HG02588 (cell line): ENCODE measurements at regions not wholly inside any gene's neighbourhood (a gene's known extent, or its start where the extent isn't known, plus 50 kb on each side); places are given as distances from the start of the nearest gene placed in this dataset.

Source experiments
- ATAC-seq: cut with Tn5 transposase; IDR thresholded peaks from one replicate; pipeline ENCODE4 v1.9.1; 2021; ENCODE audit warnings: mild to moderate bottlenecking, moderate library complexity; ENCODE audit not compliant: unreplicated experiment

GRCh38 chr9:28542928-28543327 is 969.6 kb upstream of the C9orf72 start:
- no peak for ATAC-seq

GRCh38 chr9:28547527-28547926 is 974.2 kb upstream of the C9orf72 start:
- ATAC-seq = no peak

- ATAC-seq = no peak
Measured at GRCh38 chr9:28563291-28563934, 990.1 kb upstream of the C9orf72 start.

- no peak for ATAC-seq
Measured at GRCh38 chr9:28583832-28584231, 1010.6 kb upstream of the C9orf72 start.

- no peak for ATAC-seq
Measured at GRCh38 chr9:28584542-28584941, 1011.3 kb upstream of the C9orf72 start.

DNA sequence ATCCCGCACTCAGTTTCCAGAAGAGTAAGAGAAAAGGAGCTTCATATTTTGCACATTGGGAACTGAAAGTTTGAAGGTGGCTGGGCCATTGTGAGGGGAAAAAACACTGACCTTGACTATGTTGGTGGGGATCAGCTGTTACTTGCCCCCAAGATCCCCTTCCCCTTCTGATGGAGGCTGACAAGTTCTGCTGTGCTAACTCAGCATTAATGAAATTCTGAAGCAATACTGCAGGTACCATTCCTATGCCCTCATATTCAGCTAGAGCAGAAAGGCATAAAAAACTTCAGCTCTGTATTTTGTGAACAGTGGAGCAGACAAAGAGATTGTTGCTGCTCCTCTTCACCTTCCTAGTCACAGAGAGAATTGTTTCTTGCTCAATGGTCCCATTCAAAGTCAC is 1013.8 kb upstream of the C9orf72 start:
- ATAC-seq = no peak

GRCh38 chr9:28598408-28598807 is 1025.1 kb upstream of the C9orf72 start:
- no peak for ATAC-seq

DNA sequence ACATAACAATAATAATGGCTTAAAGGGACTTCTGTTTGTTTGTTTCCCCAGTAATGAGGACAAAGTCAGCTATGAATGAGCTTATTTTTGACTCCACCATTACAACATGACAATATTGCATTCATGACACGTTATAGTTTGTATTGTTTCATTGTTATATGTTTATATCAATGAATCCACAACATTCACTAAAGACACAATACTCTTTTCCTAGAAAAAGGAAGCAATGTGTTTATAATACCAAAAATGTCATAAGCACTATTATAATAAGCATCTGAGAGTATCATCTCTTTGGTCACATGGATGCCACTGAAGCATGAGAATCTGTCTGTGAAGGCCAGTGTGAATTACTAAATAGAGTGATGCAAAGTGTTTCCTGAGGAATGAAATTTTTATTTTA is 1026.9 kb upstream of the C9orf72 start:
- ATAC-seq = no peak

GRCh38 chr9:28607843-28608242 is 1034.6 kb upstream of the C9orf72 start:
- no peak for ATAC-seq

- no peak for ATAC-seq
Measured at GRCh38 chr9:28610339-28610738, 1037.1 kb upstream of the C9orf72 start.

DNA sequence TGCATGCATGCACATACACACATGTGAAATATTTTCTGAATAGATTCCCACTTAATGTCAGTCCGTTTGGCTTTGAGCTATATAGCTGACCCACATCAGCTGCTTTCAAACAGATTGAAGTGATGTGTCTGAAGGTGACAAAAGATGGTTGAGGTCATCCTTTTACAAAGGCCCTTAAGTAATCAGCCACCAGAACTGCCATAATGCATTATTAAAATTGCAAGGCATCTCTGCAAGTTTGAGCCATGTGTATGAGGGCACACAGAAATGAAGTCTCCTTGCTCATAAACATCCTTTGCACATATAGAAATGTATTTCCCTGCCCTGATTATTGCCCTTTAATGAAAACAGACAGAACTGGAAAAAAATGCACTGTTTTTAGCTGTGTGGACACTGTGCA is 1043.0 kb upstream of the C9orf72 start:
- no peak for ATAC-seq

DNA sequence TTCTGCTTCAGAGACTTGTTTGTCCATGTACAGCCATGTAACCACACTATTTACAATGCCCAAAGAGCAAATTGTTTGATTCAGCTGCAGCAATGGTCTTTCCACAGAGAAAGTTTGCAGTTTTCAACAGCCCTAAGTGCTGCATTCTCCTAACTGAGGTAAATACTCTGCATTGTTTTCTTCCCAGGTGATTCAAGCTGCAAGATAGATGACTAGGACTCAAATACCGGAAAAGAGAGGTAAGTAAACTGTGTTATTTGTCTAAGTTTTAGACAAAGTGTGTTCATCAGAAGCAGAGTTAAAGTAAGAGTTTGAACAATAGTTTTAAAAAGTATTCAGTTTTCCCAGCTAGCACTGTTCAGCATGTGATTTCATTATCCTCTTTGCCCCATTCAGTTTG is 1046.7 kb upstream of the C9orf72 start:
- ATAC-seq = no peak

- no peak for ATAC-seq
Measured at GRCh38 chr9:28620661-28621060, 1047.4 kb upstream of the C9orf72 start.

DNA sequence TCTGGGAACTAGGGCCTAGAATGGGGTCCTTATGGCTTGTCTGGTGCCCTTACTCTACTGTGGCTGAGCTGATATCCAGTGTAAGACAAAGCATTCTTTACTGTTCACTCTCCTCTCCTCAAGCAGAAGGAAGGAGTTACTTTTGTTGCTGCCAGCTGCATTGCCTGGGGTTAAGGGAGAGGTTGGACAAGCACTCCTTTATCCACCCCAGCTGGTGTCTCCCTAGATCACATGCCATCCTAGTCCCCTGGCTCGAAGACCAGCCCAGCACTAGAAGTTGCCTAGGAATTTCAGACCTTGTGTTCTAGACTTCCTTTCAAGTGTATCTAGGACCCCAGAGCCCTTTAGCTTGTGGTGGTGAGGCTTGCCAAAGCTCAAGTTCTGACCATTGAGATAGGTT is 1051.5 kb upstream of the C9orf72 start:
- ATAC-seq = no peak

DNA sequence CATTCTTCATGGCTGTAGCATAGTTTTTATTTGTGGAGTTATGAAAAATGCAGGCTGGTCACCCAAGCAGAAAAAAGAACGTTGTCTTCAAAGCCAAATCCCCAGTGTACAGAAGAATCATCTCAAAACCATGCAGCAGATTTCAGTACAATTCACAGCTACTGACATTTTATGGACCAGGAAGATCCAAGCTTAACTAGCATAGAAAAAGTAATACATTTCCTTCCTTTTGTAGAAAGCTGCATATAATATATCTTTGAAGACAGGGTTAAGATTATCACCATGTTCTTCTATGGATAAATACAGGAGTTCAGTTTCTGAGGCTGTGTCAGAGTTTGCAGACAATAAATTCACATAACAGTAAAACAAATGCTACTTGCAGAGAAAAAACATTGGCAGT is 1054.8 kb upstream of the C9orf72 start:
- no peak for ATAC-seq

DNA sequence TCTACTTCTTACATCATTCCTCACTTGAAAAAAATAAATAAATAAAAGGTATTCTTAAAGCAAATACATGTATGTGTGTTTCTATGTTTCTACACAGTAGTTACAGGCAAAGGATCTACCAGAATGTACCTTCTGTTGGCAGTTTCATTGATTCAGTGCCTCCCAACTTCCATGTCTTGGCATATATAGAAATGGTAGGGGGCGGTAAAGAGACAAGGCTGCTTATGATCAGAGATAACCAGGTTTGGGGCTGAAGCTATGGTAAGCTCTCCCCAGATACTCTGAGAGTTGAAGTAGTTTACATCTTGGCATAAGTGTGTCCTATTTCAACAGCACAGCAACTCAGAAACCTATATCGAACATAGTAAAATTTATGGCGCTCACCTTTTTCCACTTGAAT is 1075.4 kb upstream of the C9orf72 start:
- no peak for ATAC-seq

GRCh38 chr9:28650327-28650726 is 1077.0 kb upstream of the C9orf72 start:
- ATAC-seq = no peak

DNA sequence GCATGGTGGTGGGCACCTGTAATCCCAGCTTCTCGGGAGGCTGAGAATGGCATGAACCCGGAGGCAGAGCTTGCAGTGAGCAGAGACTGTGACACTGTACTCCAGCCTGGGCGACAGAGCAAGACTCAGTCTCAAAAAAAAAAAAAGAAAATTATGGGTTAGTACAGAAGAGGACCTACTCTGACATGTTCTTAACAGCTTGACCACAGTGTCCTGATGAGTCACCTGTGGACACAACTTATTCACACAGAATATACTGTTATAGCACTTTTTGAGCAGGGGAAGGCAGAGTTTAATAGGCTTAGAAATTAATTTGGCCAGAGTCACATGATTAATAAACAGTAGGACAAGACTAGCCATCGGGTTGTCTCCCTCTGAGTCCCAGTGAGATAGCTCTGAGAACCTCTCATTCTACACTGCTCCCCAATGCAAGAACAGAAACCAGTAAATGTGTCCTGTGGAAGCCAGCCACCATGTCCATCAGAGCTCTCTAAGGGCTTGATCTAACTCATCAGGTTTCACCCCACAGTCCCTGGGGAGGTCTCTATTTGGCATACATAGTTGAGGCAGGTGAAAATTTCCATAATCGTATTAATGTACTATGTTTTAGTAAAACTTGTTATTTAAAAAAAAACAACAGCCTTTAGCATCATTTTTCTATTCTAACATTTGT is 1077.9 kb upstream of the C9orf72 start:
- no peak for ATAC-seq

DNA sequence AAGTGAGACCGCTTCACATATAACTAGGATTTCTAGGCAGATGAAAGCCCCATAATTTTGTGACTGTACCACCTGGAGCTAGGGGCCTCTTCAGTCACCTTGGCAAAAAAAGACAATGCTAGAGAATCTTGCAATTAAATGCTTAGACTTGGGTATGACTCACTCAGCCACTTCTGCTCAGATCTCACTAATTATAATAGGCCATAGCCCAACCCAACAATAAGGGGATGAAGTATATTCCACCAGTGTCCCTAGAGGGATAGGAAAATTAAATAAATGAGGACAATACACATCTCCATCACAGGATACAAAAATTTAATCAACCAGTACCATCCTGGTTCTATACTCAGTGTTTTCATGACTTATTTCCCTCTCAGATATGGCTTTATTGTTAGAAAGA is 1079.9 kb upstream of the C9orf72 start:
- ATAC-seq = no peak

DNA sequence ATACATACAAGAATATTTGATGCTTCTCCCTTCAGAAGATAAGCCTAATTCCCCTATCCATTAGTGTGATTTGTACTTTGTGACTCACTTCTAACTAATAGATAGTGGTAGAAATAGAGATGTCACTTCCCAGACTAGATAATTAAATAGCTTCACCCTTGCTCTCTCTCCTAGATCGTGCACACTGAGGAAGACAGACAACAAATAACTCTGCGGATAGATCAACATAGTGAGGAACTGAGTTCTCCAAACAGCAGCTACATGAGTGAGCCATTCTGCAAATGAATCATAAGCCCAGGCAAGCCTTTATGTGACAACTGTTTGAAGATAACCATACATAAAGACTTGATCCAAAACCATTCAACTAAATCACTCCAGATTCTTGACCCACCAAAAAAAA is 1083.4 kb upstream of the C9orf72 start:
- no peak for ATAC-seq

DNA sequence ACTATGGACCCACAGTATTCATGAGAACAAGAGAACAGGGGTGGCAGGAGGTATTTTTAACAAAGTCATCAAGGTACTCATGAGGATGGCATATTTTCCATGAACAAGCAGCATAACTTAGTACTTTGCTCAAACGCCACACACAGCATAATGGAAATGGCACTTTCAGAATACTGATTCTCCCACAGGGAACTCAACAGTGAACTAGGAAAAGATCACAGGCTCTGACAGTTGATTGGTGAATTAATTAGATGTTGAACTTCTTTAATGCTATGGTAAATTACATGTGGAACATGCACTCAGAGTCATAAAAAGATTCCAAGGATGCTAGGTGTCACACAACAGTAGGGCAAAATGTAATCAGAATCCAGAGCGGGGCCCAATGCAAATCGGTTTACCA is 1088.6 kb upstream of the C9orf72 start:
- ATAC-seq = no peak

DNA sequence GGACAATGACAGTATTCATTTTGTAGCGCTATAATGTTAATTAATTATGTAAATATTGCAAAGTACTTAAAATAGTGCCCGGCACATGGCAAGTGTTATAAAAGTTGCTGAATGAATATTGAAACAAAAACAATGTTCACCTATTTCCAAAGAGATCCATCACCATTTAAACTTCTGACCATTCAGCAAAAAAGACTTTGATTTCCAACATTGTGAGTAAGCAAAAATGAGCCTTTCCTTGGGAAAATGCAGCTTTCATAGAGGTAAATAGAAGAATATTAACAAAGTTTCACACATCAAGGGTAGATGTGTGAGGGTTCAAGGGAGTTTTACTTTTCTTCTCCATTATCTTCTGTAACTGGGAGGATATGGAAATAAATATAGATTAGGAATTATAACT is 1089.4 kb upstream of the C9orf72 start:
- ATAC-seq = no peak

DNA sequence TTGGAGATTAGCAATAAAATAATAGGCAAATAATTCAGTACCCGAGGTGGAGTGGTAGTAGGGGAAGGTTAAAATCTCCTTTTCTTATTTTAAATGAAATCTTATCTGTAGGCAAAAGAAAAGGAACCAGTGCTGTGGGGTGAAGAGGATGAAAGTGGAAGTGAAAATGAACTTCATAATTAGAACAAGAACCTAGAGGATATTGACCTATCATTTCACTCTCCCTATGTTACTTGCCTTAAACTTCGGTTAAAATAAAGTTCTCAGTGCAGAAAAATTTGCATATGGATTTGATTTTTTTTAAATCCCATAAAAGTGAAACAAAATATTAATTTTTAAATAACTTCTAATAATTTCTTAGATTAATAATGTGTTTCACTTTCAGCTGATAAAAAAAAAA is 1094.9 kb upstream of the C9orf72 start:
- ATAC-seq = peak; percentile 78
